Neuronal stem cell (in vitro differentiated cells): ENCODE measurements at regions not wholly inside any gene's neighbourhood (a gene's known extent, or its start where the extent isn't known, plus 50 kb on each side); places are given as distances from the start of the nearest gene placed in this dataset.

Experiments used
- DNase-seq: peaks from one replicate; pipeline ENCODE4 v3.0.0-alpha.2; 2013; ENCODE audit warnings: low spot score
- H2AFZ ChIP-seq: one replicate; pipeline ENCODE4 v1.6.1; 2013; ENCODE audit warnings: mild to moderate bottlenecking, low read length, inconsistent platforms
- H2AK5ac ChIP-seq: 2 replicates; pipeline ENCODE4 v1.6.1; 2013; ENCODE audit warnings: low read depth, mild to moderate bottlenecking, inconsistent platforms, low read length, moderate library complexity, mixed read lengths
- H2BK120ac ChIP-seq: 2 replicates; pipeline ENCODE4 v1.6.1; 2013; ENCODE audit warnings: low read depth, mild to moderate bottlenecking, inconsistent platforms, low read length, moderate library complexity, mixed read lengths
- H2BK12ac ChIP-seq: one replicate; pipeline ENCODE4 v1.6.1; 2013; ENCODE audit warnings: low read length, inconsistent platforms
- H2BK15ac ChIP-seq: 2 replicates; pipeline ENCODE4 v1.6.1; 2013; ENCODE audit warnings: mild to moderate bottlenecking, low read length, inconsistent platforms, mixed read lengths
- H2BK5ac ChIP-seq: one replicate; pipeline ENCODE4 v1.6.1; 2013; ENCODE audit warnings: inconsistent platforms, mild to moderate bottlenecking, low read length, moderate library complexity
- H3K14ac ChIP-seq: one replicate; pipeline ENCODE4 v1.6.1; 2013; ENCODE audit warnings: low read length, inconsistent platforms
- H3K18ac ChIP-seq: 2 replicates; pipeline ENCODE4 v1.6.1; 2013; ENCODE audit warnings: low read length, inconsistent platforms
- H3K23ac ChIP-seq: 2 replicates; pipeline ENCODE4 v1.6.1; 2013; ENCODE audit warnings: low read depth, mild to moderate bottlenecking, mixed read lengths, low read length, inconsistent platforms; ENCODE audit not compliant: poor library complexity
- H3K27ac ChIP-seq: replicated peaks from 3 replicates; pipeline ENCODE4 v1.5.1; 2013; ENCODE audit warnings: low read length, inconsistent platforms
- H3K27me3 ChIP-seq, 3 experiments: 2 replicates each; pipeline ENCODE4 v1.6.1; 2013; ENCODE audit warnings: low read length in 3 of 3, mild to moderate bottlenecking in 2 of 3, inconsistent platforms in 1 of 3, low read depth in 1 of 3, mixed read lengths in 1 of 3, moderate library complexity in 1 of 3; ENCODE audit not compliant: control insufficient read depth in 3 of 3, insufficient read depth in 3 of 3
- H3K36me3 ChIP-seq, 2 donors: replicated peaks in 1 of 2; 2 replicates each; pipeline ENCODE4 v1.6.1; 2013; ENCODE audit warnings: low read length in 2 of 2; ENCODE audit not compliant: control insufficient read depth in 2 of 2, insufficient read depth in 2 of 2
- H3K4ac ChIP-seq: 2 replicates; pipeline ENCODE4 v1.6.1; 2013; ENCODE audit warnings: inconsistent platforms, mild to moderate bottlenecking, low read length, moderate library complexity
- H3K4me1 ChIP-seq, 2 donors: 1 replicate in 1 of 2; 2 replicates in 1 of 2; pipeline ENCODE4 v1.6.1; 2013; ENCODE audit warnings: low read length in 2 of 2, low read depth in 1 of 2; ENCODE audit not compliant: control insufficient read depth in 2 of 2, insufficient read depth in 1 of 2
- H3K4me2 ChIP-seq: one replicate; pipeline ENCODE4 v1.6.1; 2013; ENCODE audit warnings: mild to moderate bottlenecking, low read length, inconsistent platforms; ENCODE audit not compliant: insufficient read depth, poor library complexity, severe bottlenecking
- H3K4me3 ChIP-seq, 2 donors: 2 replicates each; pipeline ENCODE4 v1.5.1; 2013; ENCODE audit warnings: low read length in 2 of 2, mild to moderate bottlenecking in 2 of 2, inconsistent platforms in 1 of 2, moderate library complexity in 1 of 2
- H3K79me1 ChIP-seq: one replicate; pipeline ENCODE4 v1.6.1; 2013; ENCODE audit warnings: low read depth, mild to moderate bottlenecking, inconsistent platforms, low read length, moderate library complexity
- H3K9ac ChIP-seq: one replicate; pipeline ENCODE4 v1.6.1; 2013; ENCODE audit warnings: mild to moderate bottlenecking, low read depth, low read length, inconsistent platforms; ENCODE audit not compliant: poor library complexity
- H3K9me3 ChIP-seq, 2 donors: replicated peaks in 1 of 2; 2 replicates each; pipeline versions ENCODE3 to v1.6.1; 2013; ENCODE audit warnings: low read length in 2 of 2, mild to moderate bottlenecking in 2 of 2, inconsistent platforms in 1 of 2, low read depth in 1 of 2, mixed read lengths in 1 of 2, moderate library complexity in 1 of 2; ENCODE audit not compliant: control insufficient read depth in 2 of 2, insufficient read depth in 1 of 2
- H4K8ac ChIP-seq: one replicate; pipeline ENCODE4 v1.6.1; 2013; ENCODE audit warnings: low read depth, mild to moderate bottlenecking, inconsistent platforms, low read length, moderate library complexity
- H4K91ac ChIP-seq: one replicate; pipeline ENCODE4 v1.6.1; 2013; ENCODE audit warnings: low read length, low read depth, mild to moderate bottlenecking, inconsistent platforms; ENCODE audit not compliant: poor library complexity
- WGBS, 2 donors: extraction: QIAGEN DNeasy Blood & Tissue Kit; methylation state at CpG; one replicate each; pipeline ENCODE4 v1.1.7; 2013; ENCODE audit warnings: missing lambda C conversion rate in 2 of 2, mixed read lengths in 1 of 2; ENCODE audit not compliant: insufficient read length in 2 of 2, insufficient replicate concordance in 1 of 2; ENCODE audit errors: extremely low coverage in 2 of 2; 5-methylcytosine and 5-hydroxymethylcytosine counted together

- Histone ChIP-seq H2BK15ac (no peak overlapping the region), H2AFZ (no peak overlapping the region), H3K4me3 (no peak overlapping the region), H3K14ac (peak overlapping the region; percentile 42), H2BK12ac (no peak overlapping the region), H3K4me2 (no peak overlapping the region), H4K8ac (no peak overlapping the region), H3K4me1 (peaks cover 0 to 2% of the 10 kb centered on the region in 2 donors), H3K4ac (no peak overlapping the region), H3K79me1 (no peaks in the 10 kb centered on the region), H2BK5ac (no peak overlapping the region), H2AK5ac (no peak overlapping the region), H3K36me3 (no peaks in the 10 kb centered on the region), H2BK120ac (no peak overlapping the region), H3K9ac (peak overlapping the region; percentile 6), H3K27me3 (no peaks in the 10 kb centered on the region), H3K27ac (no peak overlapping the region), H3K23ac (no peak overlapping the region), H4K91ac (no peak overlapping the region), H3K9me3 (no peaks in the 10 kb centered on the region), H3K18ac (peak overlapping the region; percentile 68)
- WGBS, 2 donors: no CpG with 5 or more reads among the region's 18 CpGs
- DNase-seq: no peak
These were observed 85.4 kb upstream of the FOXQ1 start for GRCh38 chr6:1226277-1227099.

GRCh38 chr6:1224514-1224913, 87.4 kb upstream of the FOXQ1 start:
- no peak overlapping the region for H3K18ac ChIP-seq
- no peak overlapping the region for H4K91ac ChIP-seq
- no peak overlapping the region for H3K4me2 ChIP-seq
- H3K4me3 ChIP-seq: no peak overlapping the region
- H3K27me3 ChIP-seq: no peaks in the 10 kb centered on the region
- no peak overlapping the region for H2BK15ac ChIP-seq
- H3K23ac ChIP-seq: no peak overlapping the region
- no peak overlapping the region for H2BK120ac ChIP-seq
- H3K4me1 ChIP-seq: peaks cover 0 to 2% of the 10 kb centered on the region in 2 donors
- no peak overlapping the region for H2AK5ac ChIP-seq
- no peak overlapping the region for H2AFZ ChIP-seq
- no peak overlapping the region for H4K8ac ChIP-seq
- H3K9ac ChIP-seq: no peak overlapping the region
- no peak overlapping the region for H2BK12ac ChIP-seq
- no peaks in the 10 kb centered on the region for H3K9me3 ChIP-seq
- WGBS, 2 donors: no CpG with 5 or more reads among the region's 2 CpGs
- no peaks in the 10 kb centered on the region for H3K79me1 ChIP-seq
- H2BK5ac ChIP-seq: no peak overlapping the region
- no peak overlapping the region for H3K4ac ChIP-seq
- no peaks in the 10 kb centered on the region for H3K36me3 ChIP-seq
- no peak overlapping the region for H3K14ac ChIP-seq
- DNase-seq: no peak
- no peak overlapping the region for H3K27ac ChIP-seq

DNA sequence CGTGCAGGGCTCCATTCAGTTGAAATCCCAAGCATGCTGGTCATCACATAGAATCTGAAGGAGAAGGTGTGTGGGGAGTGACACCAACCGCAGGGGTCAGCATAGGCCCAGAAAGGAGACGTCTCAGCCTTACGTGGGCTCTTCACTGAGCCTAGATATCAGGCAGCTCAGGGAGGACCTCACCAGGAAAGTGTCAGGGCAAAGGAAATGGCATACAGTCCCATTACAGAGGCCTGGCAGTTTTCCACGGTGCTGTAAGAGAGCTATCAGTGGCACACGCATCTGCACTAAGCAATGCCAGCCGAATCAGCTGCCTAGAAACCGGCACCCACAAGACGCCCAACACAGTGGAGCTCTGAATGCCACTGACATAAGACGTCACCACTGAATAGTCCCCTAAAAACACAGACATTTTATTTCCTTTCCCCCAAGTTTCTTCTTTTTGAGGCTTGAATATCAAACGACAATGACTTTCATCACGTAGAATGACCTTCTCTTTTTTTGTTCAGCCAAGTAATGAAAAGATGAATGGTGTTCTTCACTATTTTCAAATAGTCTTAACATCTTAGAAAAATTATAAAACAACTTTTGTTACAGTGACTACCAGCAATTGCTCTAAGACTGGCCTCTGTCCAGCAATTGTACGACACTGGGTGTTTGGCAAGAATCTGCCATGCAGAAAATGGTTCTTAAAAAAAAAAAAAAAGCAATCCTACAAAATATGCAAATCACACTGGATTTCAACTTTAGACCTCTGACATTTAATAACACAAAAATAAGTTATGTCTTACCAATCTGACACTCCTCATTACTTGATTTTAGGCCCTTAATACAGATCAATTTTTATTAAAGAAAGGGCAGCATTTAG, 88.9 kb upstream of the FOXQ1 start:
- no peak overlapping the region for H3K9ac ChIP-seq
- H3K4me2 ChIP-seq: no peak overlapping the region
- no peaks in the 10 kb centered on the region for H3K9me3 ChIP-seq
- H3K18ac ChIP-seq: no peak overlapping the region
- H4K8ac ChIP-seq: no peak overlapping the region
- H2BK12ac ChIP-seq: no peak overlapping the region
- no peak overlapping the region for H2AK5ac ChIP-seq
- no peaks in the 10 kb centered on the region for H3K36me3 ChIP-seq
- H3K27me3 ChIP-seq: no peaks in the 10 kb centered on the region
- H3K4me3 ChIP-seq: no peak overlapping the region
- peaks cover 0 to 2% of the 10 kb centered on the region in 2 donors for H3K4me1 ChIP-seq
- H2BK120ac ChIP-seq: no peak overlapping the region
- no peak overlapping the region for H2AFZ ChIP-seq
- no peak overlapping the region for H2BK15ac ChIP-seq
- no peak overlapping the region for H4K91ac ChIP-seq
- no peak overlapping the region for H3K23ac ChIP-seq
- H3K14ac ChIP-seq: no peak overlapping the region
- no peak overlapping the region for H3K4ac ChIP-seq
- DNase-seq: no peak
- no peak overlapping the region for H3K27ac ChIP-seq
- no peaks in the 10 kb centered on the region for H3K79me1 ChIP-seq
- H2BK5ac ChIP-seq: no peak overlapping the region
- no CpG with 5 or more reads among the region's 13 CpGs for WGBS, 2 donors

- H2BK15ac ChIP-seq: no peak overlapping the region
- no peak overlapping the region for H3K4me2 ChIP-seq
- H2BK5ac ChIP-seq: no peak overlapping the region
- H2AK5ac ChIP-seq: no peak overlapping the region
- no peaks in the 10 kb centered on the region for H3K4me1 ChIP-seq
- H2AFZ ChIP-seq: no peak overlapping the region
- H3K4ac ChIP-seq: no peak overlapping the region
- no peaks in the 10 kb centered on the region for H3K36me3 ChIP-seq
- DNase-seq: no peak
- no peak overlapping the region for H3K27ac ChIP-seq
- H3K9me3 ChIP-seq: no peaks in the 10 kb centered on the region
- no peak overlapping the region for H2BK12ac ChIP-seq
- no peaks in the 10 kb centered on the region for H3K27me3 ChIP-seq
- H3K18ac ChIP-seq: no peak overlapping the region
- no peak overlapping the region for H2BK120ac ChIP-seq
- H3K9ac ChIP-seq: no peak overlapping the region
- no peak overlapping the region for H3K23ac ChIP-seq
- H3K79me1 ChIP-seq: no peaks in the 10 kb centered on the region
- H4K91ac ChIP-seq: no peak overlapping the region
- H3K4me3 ChIP-seq: no peak overlapping the region
- no CpG with 5 or more reads among the region's 5 CpGs for WGBS, 2 donors
- no peak overlapping the region for H3K14ac ChIP-seq
- no peak overlapping the region for H4K8ac ChIP-seq
These were observed 94.5 kb upstream of the FOXQ1 start for GRCh38 chr6:1217396-1217795.
